H1 (cell line): ENCODE measurements at regions not wholly inside any gene's neighbourhood (a gene's known extent, or its start where the extent isn't known, plus 50 kb on each side); places are given as distances from the start of the nearest gene placed in this dataset.

Experiments
- CTCF ChIA-PET: fragments of 300-600 bp; sonication (Branson Sonifier 250); formaldehyde crosslinking; loops from one replicate; lab custom pipeline; 2021; ENCODE audit not compliant: partially characterized antibody; lab: Charles Lee
- POLR2A ChIA-PET: fragments of 300-600 bp; sonication (Branson Sonifier 250); formaldehyde crosslinking; loops from one replicate; lab custom pipeline; 2021; ENCODE audit warnings: inconsistent platforms; ENCODE audit not compliant: partially characterized antibody; lab: Charles Lee
- DNase-seq, 2 experiments: peaks; one replicate each; pipeline versions ENCODE4 v3.0.0 to v3.0.0-alpha.2; 2010 to 2022; ENCODE audit warnings: low spot score in 2 of 2, low read depth in 1 of 2, mixed read lengths in 1 of 2
- FAIRE-seq: peaks from 2 replicates; lab custom pipeline; 2011; peaks lifted over from hg19 to GRCh38; lab: Jason Lieb, UNC
- H2AFZ ChIP-seq: 2 replicates; pipeline ENCODE4 v1.8.1; 2012; ENCODE audit warnings: low read length, inconsistent platforms
- H2AK5ac ChIP-seq: 2 replicates; pipeline ENCODE4 v1.6.1; 2013; ENCODE audit warnings: low read depth, low read length
- H2BK120ac ChIP-seq: replicated peaks from 2 replicates; pipeline ENCODE3; 2013; ENCODE audit warnings: low read depth, low read length, inconsistent platforms
- H2BK12ac ChIP-seq: 2 replicates; pipeline ENCODE4 v1.6.1; 2013; ENCODE audit warnings: low read depth, low read length
- H2BK15ac ChIP-seq: 2 replicates; pipeline ENCODE4 v1.6.1; 2013; ENCODE audit warnings: low read length
- H2BK20ac ChIP-seq: 2 replicates; pipeline ENCODE4 v1.6.1; 2013; ENCODE audit warnings: low read length
- H2BK5ac ChIP-seq: 2 replicates; pipeline ENCODE4 v1.6.1; 2013; ENCODE audit warnings: low read depth, low read length
- H3K14ac ChIP-seq: 2 replicates; pipeline ENCODE4 v1.6.1; 2013; ENCODE audit warnings: inconsistent platforms; ENCODE audit not compliant: insufficient read length
- H3K18ac ChIP-seq: 2 replicates; pipeline ENCODE4 v1.6.1; 2013; ENCODE audit warnings: low read length; ENCODE audit errors: extremely low read depth
- H3K23ac ChIP-seq: 2 replicates; pipeline ENCODE4 v1.6.1; 2013; ENCODE audit warnings: inconsistent platforms; ENCODE audit not compliant: insufficient read length
- H3K23me2 ChIP-seq: 2 replicates; pipeline ENCODE4 v1.6.1; 2013; ENCODE audit warnings: low read depth, low read length
- H3K27ac ChIP-seq: 2 replicates; pipeline ENCODE4 v1.6.1; 2011; ENCODE audit warnings: low read depth, low read length, inconsistent platforms
- H3K27me3 ChIP-seq, 4 experiments: replicated peaks in 1 of 4; 1 replicate in 1 of 4; 2 replicates in 3 of 4; pipeline versions ENCODE4 v1.6.1 to v1.8.1; 2011 to 2013; ENCODE audit warnings: low read length in 3 of 4, mild to moderate bottlenecking in 3 of 4, inconsistent platforms in 2 of 4, mixed read lengths in 2 of 4, moderate library complexity in 1 of 4; ENCODE audit not compliant: control insufficient read depth in 3 of 4, insufficient read depth in 3 of 4; ENCODE audit errors: extremely low read depth in 1 of 4
- H3K36me3 ChIP-seq, 4 experiments: 2 replicates each; pipeline versions ENCODE4 v1.6.1 to v1.8.1; 2011 to 2013; ENCODE audit warnings: mild to moderate bottlenecking in 4 of 4, low read length in 3 of 4, moderate library complexity in 2 of 4, control low read depth in 1 of 4, inconsistent platforms in 1 of 4; ENCODE audit not compliant: insufficient read depth in 4 of 4, control insufficient read depth in 2 of 4
- H3K4ac ChIP-seq: replicated peaks from 2 replicates; pipeline ENCODE3; 2013; ENCODE audit warnings: low read length, low read depth, mixed read lengths, inconsistent platforms; ENCODE audit not compliant: insufficient read length
- H3K4me1 ChIP-seq, 4 experiments: replicated peaks in 1 of 4; 1 replicate in 1 of 4; 2 replicates in 3 of 4; pipeline versions ENCODE4 v1.6.1 to v1.8.1; 2011 to 2013; ENCODE audit warnings: low read length in 3 of 4, inconsistent platforms in 2 of 4, mixed read lengths in 1 of 4; ENCODE audit not compliant: insufficient read depth in 4 of 4, control insufficient read depth in 3 of 4
- H3K4me2 ChIP-seq, 2 experiments: 2 replicates each; pipeline versions ENCODE4 v1.6.1 to v1.8.1; 2011 to 2013; ENCODE audit warnings: low read depth in 2 of 2, low read length in 2 of 2, control low read depth in 1 of 2, inconsistent platforms in 1 of 2, mild to moderate bottlenecking in 1 of 2; ENCODE audit not compliant: insufficient read depth in 1 of 2
- H3K4me3 ChIP-seq, 4 experiments: fragments of 200-600, 300-600 bp in 1 of 4; sonication (generic), shearing (Covaris generic), sonication (Bioruptor Twin) in 1 of 4; 2 replicates each; pipeline versions ENCODE4 v1.5.1 to v1.8.1; 2011 to 2016; ENCODE audit warnings: low read length in 4 of 4, low read depth in 3 of 4, control low read depth in 2 of 4, inconsistent platforms in 2 of 4, mild to moderate bottlenecking in 2 of 4, mixed read lengths in 1 of 4, moderate library complexity in 1 of 4; ENCODE audit not compliant: insufficient read depth in 2 of 4; ENCODE audit errors: extremely low read depth in 1 of 4
- H3K56ac ChIP-seq: replicated peaks from 2 replicates; pipeline ENCODE3; 2013; ENCODE audit warnings: low read depth, mild to moderate bottlenecking, mixed read lengths, low read length, inconsistent platforms; ENCODE audit not compliant: insufficient read length
- H3K79me1 ChIP-seq: 2 replicates; pipeline ENCODE4 v1.6.1; 2013; ENCODE audit warnings: low read depth, low read length, control low read depth
- H3K79me2 ChIP-seq, 2 experiments: 2 replicates each; pipeline versions ENCODE4 v1.6.1 to v1.8.1; 2012 to 2013; ENCODE audit warnings: low read length in 2 of 2, mild to moderate bottlenecking in 2 of 2, inconsistent platforms in 1 of 2; ENCODE audit not compliant: insufficient read depth in 2 of 2, control insufficient read depth in 1 of 2
- H3K9ac ChIP-seq, 4 experiments: replicated peaks in 1 of 4; 1 replicate in 1 of 4; 2 replicates in 3 of 4; pipeline versions ENCODE4 v1.6.1 to v1.8.1; 2011 to 2013; ENCODE audit warnings: low read depth in 3 of 4, low read length in 3 of 4, control low read depth in 2 of 4, mild to moderate bottlenecking in 2 of 4, moderate library complexity in 2 of 4, inconsistent platforms in 1 of 4; ENCODE audit errors: extremely low read depth in 1 of 4
- H3K9me3 ChIP-seq, 2 experiments: 2 replicates each; pipeline versions ENCODE4 v1.6.1 to v1.8.1; 2012 to 2013; ENCODE audit warnings: mild to moderate bottlenecking in 2 of 2, moderate library complexity in 2 of 2, control low read depth in 1 of 2, inconsistent platforms in 1 of 2, low read depth in 1 of 2, low read length in 1 of 2, mixed read lengths in 1 of 2; ENCODE audit not compliant: insufficient read depth in 2 of 2
- H4K20me1 ChIP-seq, 2 experiments: replicated peaks in 1 of 2; 2 replicates each; pipeline versions ENCODE3 to v1.8.1; 2011 to 2013; ENCODE audit warnings: inconsistent platforms in 2 of 2, low read length in 2 of 2, mild to moderate bottlenecking in 1 of 2; ENCODE audit not compliant: insufficient read depth in 2 of 2, control insufficient read depth in 1 of 2
- H4K5ac ChIP-seq: 2 replicates; pipeline ENCODE4 v1.6.1; 2013; ENCODE audit warnings: low read length, low read depth, mixed read lengths, inconsistent platforms; ENCODE audit not compliant: insufficient read length
- H4K8ac ChIP-seq: 2 replicates; pipeline ENCODE4 v1.8.0; 2013; ENCODE audit warnings: mild to moderate bottlenecking, moderate library complexity, low read length, inconsistent platforms; ENCODE audit not compliant: insufficient read depth; ENCODE audit errors: extremely low read depth
- H4K91ac ChIP-seq: replicated peaks from 2 replicates; pipeline ENCODE3; 2013; ENCODE audit warnings: low read length, mixed read lengths, inconsistent platforms; ENCODE audit not compliant: insufficient read length
- CTBP2 ChIP-seq: IDR thresholded peaks from 2 replicates; pipeline ENCODE4 v1.7.0; 2011; ENCODE audit warnings: borderline replicate concordance, mild to moderate bottlenecking, moderate library complexity, mixed read lengths, low read length; ENCODE audit not compliant: insufficient read depth, insufficient read length
- JUND ChIP-seq: IDR thresholded peaks from 2 replicates; pipeline ENCODE4 v1.6.1; 2011; ENCODE audit warnings: mild to moderate bottlenecking, improper control_type of control experiment, low read length
- KDM4A ChIP-seq: IDR thresholded peaks from one replicate; pipeline ENCODE4 v1.7.1; 2012; ENCODE audit warnings: low read depth, mild to moderate bottlenecking, moderate library complexity, low read length, inconsistent platforms; ENCODE audit not compliant: severe bottlenecking
- KDM5A ChIP-seq: fragments of 200-600 bp; IDR thresholded peaks from 2 replicates; pipeline ENCODE4 v1.7.1; 2012; ENCODE audit warnings: mild to moderate bottlenecking, low read length, inconsistent platforms, mixed read lengths
- PHF8 ChIP-seq: fragments of 200-600 bp; sonication (generic); conservative IDR thresholded peaks from 2 replicates; pipeline ENCODE4 v1.7.1; 2012; ENCODE audit warnings: low read depth, mild to moderate bottlenecking, inconsistent platforms, low read length, moderate library complexity
- POU5F1 ChIP-seq: IDR thresholded peaks from 2 replicates; pipeline ENCODE4 v1.6.1; 2011; ENCODE audit warnings: low read depth, mild to moderate bottlenecking, low read length, moderate library complexity
- RAD21 ChIP-seq, 2 experiments: IDR thresholded peaks in 1 of 2; conservative IDR thresholded peaks in 1 of 2; 2 replicates each; pipeline ENCODE4 v1.6.1; 2011; ENCODE audit warnings: low read depth in 2 of 2, low read length in 2 of 2, improper control_type of control experiment in 1 of 2, inconsistent platforms in 1 of 2, mild to moderate bottlenecking in 1 of 2, moderate library complexity in 1 of 2
- RFX5 ChIP-seq: IDR thresholded peaks from 2 replicates; pipeline ENCODE4 v1.6.1; 2011; ENCODE audit warnings: low read depth, low read length, improper control_type of control experiment, borderline replicate concordance
- SIRT6 ChIP-seq: IDR thresholded peaks from one replicate; pipeline ENCODE4 v1.7.1; 2012; ENCODE audit warnings: low read length, inconsistent platforms
- SIX5 ChIP-seq: IDR thresholded peaks from 2 replicates; pipeline ENCODE4 v1.6.1; 2011; ENCODE audit warnings: mild to moderate bottlenecking, low read depth, low read length
- SP1 ChIP-seq: IDR thresholded peaks from 2 replicates; pipeline ENCODE4 v1.6.1; 2011; ENCODE audit warnings: low read depth, low read length
- ZNF274 ChIP-seq: IDR thresholded peaks from 2 replicates; pipeline ENCODE4 v1.7.0; 2012; ENCODE audit warnings: low read length, borderline replicate concordance; ENCODE audit errors: extremely low read depth
- WGBS, 2 experiments: shearing (Covaris generic) in 1 of 2; methylation state at CpG; one replicate each; pipeline versions ENCODE4 v1.1.6 to v1.1.7; 2013 to 2015; ENCODE audit warnings: low lambda C conversion rate in 2 of 2, mixed read lengths in 2 of 2, inconsistent platforms in 1 of 2, low coverage in 1 of 2, missing lambda C conversion rate in 1 of 2; ENCODE audit not compliant: insufficient replicate concordance in 2 of 2, insufficient coverage in 1 of 2, insufficient read length in 1 of 2; ENCODE audit errors: extremely low coverage in 1 of 2, missing lambda C conversion rate in 1 of 2; 5-methylcytosine and 5-hydroxymethylcytosine counted together

- FAIRE-seq (peak; percentile 45), DNase-seq (no peak)
- POLR2A ChIA-PET, result interaction anchor here (0.7 kb wide), 1 partner anchor 160 kb away, joined by 3 read pairs; no protein-coding TSS in a partner anchor
- H2AK5ac ChIP-seq, result no peak overlapping the region
- no peak overlapping the region for H4K91ac ChIP-seq
- no peaks in the 10 kb centered on the region for H3K79me1 ChIP-seq
- H2BK15ac ChIP-seq, result no peak overlapping the region
- peaks cover 0 to 6% (median 2%) of the 10 kb centered on the region in 4 experiments; a peak in 5 of 7 replicates for H3K4me1 ChIP-seq
- no peaks in the 10 kb centered on the region for H3K36me3 ChIP-seq
- no peak overlapping the region for H4K5ac ChIP-seq
- no peak overlapping the region for H3K14ac ChIP-seq
- H2AFZ ChIP-seq, result no peak overlapping the region
- no peak overlapping the region for H4K8ac ChIP-seq
- H2BK5ac ChIP-seq, result no peak overlapping the region
- H3K23ac ChIP-seq, result no peak overlapping the region
- no peaks in the 10 kb centered on the region for H4K20me1 ChIP-seq
- CTCF ChIA-PET, result interaction anchor here (0.6 to 1.1 kb wide), 4 partner anchors 9 to 129 kb away, joined by 3 to 4 read pairs (median 3); no protein-coding TSS in a partner anchor
- no peaks in the 10 kb centered on the region for H3K9me3 ChIP-seq
- no peak overlapping the region for H3K27ac ChIP-seq
- no peak overlapping the region for H3K18ac ChIP-seq
- no peak overlapping the region for H2BK12ac ChIP-seq
- H2BK20ac ChIP-seq, result no peak overlapping the region
- H3K23me2 ChIP-seq, result no peaks in the 10 kb centered on the region
- WGBS, 2 experiments, result 27% methylated on average over 1 of the region's 1 CpG; no CpG with 5 or more reads in 1 of the 2 experiments
- no peak overlapping the region for H2BK120ac ChIP-seq
- no peak overlapping the region for H3K56ac ChIP-seq
- H3K4me2 ChIP-seq, result peak overlapping the region in 1 of 2 experiments; percentile 16; a peak in 1 of 4 replicates
- H3K9ac ChIP-seq, result no peak overlapping the region
- no peak overlapping the region for H3K4me3 ChIP-seq
- no peaks in the 10 kb centered on the region for H3K79me2 ChIP-seq
- H3K4ac ChIP-seq, result no peak overlapping the region
- peaks cover 0 to 1% (median 0%) of the 10 kb centered on the region in 4 experiments; a peak in 1 of 7 replicates for H3K27me3 ChIP-seq
- no peak for TF ChIP-seq KDM4A
- no peak for TF ChIP-seq PHF8
- no peak for TF ChIP-seq SP1
- TF ChIP-seq RAD21 (IDR thresholded peaks at IDR 0.05 in 1 of 2, conservative IDR thresholded peaks at IDR 0.05 in 1 of 2; ENCODE audit: low read depth in 2 of 2, low read length in 2 of 2), result no peak
- no peak for TF ChIP-seq POU5F1
- TF ChIP-seq JUND, result no peak
- TF ChIP-seq SIRT6, result no peak
- TF ChIP-seq KDM5A, result no peak
- no peak for TF ChIP-seq CTBP2
- TF ChIP-seq RFX5, result no peak
- no peak for TF ChIP-seq SIX5
- TF ChIP-seq ZNF274, result no peak
Measured at GRCh38 chr2:145592361-145592760, 1072.4 kb upstream of the ZEB2 start.
